Activated T-helper 1 cell treated with Interleukin-2 at 50 U/mL for 16 hours (primary cell): ENCODE measurements at regions not wholly inside any gene's neighbourhood (a gene's known extent, or its start where the extent isn't known, plus 50 kb on each side); places are given as distances from the start of the nearest gene placed in this dataset.
"Not testable (repeated sequence)": the region's sequence is repeated elsewhere in the genome, so short reads cannot be mapped to it uniquely, and the experiment has no call there.

ENCODE experiments used
- DNase-seq: peaks from one replicate; pipeline ENCODE4 v3.0.0-alpha.2; 2020; ENCODE audit warnings: low read depth

DNA sequence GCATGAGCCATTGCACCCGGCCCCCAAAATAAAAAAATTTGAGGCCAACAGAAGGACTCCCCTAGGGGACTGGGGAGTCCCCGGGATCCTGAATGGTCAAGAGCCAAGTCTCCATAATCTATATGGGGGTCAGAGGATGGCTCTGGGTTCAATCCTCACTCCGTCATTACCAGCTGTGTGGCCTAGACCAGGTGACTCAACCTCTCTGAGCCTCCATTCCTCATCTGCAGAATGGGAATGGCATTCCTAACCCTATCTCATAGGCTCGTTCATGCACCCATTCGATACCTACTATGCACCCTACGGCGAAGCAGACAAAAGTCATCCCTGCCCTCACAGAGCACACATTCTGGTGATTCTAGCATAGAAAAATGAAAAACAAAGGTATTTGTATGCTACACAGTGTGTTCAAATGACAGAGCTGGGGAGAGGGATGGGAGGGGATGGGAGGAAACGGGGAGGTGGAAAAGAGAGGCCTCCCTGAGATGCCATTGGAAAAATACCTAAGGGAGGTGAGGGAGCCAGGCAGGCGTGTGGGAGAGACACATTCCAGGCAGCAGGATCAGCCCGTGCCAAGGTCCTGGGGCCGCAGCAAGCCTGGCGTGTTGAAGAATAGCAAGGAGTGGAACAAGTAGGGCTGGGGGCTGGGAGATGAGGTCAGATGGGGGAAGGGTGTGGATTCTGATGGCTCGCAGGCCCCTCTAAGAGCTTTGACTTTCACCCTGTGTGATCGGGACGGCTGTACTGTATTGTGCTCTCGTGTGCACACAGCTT, 71.2 kb downstream of the RMI2 start:
- no peak for DNase-seq

DNA sequence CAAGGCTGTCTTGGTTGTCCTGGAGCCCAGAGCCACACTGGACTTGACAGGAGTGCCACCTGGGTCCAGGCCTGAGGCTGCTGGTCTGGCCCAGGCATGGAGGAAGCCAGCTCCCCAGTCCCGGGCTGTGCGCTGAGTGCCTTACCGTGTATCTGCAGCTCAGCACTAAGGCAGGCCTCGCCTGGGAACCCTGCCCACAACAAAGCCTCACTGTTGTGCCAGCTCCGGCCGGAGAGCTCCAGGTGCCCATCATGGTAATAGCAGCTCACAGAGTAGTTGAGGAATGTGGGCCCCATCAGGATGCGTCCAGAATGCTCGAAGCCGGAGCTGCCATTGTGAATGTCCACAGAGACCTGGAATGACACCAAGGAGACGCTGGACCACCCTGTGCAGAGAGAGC, 72.2 kb downstream of the RMI2 start:
- DNase-seq = no peak

DNA sequence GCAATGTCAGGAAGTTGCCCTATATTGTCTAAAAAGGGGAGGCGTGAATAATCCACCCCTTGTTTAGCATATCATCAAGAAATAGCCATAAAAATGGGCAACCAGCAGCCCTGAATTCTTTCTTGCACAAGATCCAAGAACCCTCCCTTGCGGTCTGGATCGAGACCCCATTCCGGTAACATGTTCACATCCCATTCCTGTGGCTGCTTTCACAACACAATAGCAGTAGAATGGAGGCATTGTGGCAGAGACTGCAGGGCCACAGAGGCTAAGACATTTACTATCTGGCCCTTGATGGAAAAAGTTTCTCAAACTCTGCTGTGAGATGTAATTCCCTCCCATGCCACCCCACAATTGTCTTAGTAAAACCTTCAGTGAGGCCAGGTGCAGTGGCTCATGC, 73.2 kb downstream of the RMI2 start:
- no peak for DNase-seq

DNA sequence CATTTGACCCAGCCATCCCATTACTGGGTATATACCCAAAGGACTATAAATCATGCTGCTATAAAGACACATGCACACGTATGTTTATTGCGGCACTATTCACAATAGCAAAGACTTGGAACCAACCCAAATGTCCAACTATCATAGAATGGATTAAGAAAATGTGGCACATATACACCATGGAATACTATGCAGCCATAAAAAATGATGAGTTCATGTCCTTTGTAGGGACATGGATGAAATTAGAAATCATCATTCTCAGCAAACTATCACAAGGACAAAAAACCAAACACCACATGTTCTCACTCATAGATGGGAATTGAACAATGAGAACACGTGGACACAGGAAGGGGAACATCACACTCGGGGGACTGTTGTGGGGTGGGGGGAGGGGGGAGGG, 74.8 kb downstream of the RMI2 start:
- not testable (repeated sequence) for DNase-seq

DNA sequence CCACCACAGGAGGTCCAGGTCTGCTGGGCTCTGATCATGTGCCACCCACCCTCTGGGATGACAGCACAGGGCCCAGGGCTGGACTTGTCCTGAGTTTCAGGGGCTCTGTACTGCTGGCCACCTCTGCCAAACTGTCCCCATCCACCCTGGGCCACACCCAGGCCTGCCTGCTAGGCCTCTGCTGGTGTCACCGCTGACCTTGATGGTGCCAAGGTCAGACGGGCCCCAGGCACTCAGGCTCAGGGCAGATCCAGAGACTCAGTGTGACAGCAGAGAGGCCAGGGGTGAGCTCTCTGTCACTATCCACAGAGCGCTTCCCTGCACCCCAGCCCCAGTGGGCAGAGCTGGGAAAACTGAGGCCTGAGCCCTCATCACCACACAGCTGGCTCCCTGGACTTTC, 75.6 kb downstream of the RMI2 start:
- no peak for DNase-seq

DNA sequence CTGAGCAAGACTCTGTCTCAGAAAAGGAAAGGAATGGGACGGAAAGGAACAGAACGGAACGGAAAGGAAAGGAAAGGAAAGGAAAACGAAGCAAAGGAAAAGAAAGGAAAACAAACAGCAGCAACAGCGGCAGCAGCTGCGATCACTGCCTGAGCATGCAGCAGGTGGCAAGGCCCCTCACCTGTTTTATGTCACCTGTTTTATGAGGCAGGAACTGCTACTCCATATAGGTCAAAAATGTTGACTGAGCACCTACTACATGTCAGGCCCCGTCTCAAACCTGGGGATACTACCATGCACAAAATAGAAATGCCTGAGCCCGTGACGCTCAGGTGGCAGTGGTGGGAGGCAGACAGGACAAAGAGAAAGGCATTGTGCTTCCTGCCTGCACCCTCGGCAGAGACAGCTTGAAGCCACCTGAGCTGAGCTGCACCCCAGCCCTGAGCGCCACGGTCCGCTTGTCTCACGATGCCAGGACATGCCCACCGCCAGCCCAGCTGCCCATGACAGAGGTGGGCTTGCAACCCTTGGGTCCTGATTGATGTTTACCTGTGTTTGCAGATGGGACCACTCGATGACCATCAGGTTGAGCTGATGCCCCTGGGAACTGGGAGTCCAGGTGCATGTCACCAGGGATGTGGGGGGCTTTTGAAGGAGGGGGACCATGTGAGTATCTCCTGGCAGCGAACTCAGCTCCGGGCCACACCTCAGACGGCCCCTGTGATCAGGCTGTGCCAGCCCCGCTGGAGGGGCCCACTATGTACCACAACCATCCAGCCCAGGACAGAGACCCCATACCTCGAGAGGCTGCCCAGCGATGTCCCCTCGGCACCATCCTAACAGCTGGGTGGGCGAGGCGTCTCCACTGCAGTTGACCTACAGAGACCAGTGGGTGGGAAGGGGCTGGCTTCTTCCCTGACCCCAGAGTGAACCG, 77.4 kb downstream of the RMI2 start:
- no peak for DNase-seq

DNA sequence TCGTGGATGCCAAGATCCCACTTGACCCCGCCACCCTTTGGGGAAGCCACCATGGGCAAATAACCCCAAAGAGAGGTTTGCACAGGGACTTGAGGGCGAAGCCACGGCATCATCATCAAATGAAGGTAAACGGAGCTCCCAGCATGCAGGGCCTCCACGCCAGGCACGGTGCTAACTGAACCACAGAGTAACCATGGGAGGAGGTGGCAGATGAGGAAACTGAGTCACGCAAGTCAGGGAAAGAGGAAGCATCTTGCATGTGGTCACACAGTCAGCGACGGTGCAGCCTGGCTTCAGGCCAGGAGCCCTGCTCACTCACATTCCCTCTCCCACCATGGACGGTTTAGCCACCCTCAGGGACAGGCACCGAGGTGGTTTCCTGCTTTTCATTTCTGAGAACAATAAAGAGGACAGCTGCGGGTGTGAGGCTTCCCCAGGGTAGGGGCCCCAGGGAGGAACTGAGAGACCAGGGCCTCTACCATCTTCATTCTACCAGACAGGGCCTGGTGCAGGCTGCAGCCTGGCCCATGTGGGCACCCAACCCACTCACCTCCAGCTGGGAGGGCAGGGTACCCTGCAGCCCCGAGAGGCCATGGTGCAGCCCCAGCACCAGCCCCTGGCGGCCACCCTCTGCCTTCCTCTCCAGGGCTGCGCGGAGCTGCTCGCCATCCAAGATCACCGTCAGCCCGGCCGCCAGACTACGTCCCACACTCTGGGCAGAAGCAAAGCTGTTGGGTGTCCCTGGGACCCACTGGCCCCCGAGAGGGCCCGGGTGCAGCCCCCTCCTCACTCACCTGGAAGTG, 78.3 kb downstream of the RMI2 start:
- no peak for DNase-seq

DNA sequence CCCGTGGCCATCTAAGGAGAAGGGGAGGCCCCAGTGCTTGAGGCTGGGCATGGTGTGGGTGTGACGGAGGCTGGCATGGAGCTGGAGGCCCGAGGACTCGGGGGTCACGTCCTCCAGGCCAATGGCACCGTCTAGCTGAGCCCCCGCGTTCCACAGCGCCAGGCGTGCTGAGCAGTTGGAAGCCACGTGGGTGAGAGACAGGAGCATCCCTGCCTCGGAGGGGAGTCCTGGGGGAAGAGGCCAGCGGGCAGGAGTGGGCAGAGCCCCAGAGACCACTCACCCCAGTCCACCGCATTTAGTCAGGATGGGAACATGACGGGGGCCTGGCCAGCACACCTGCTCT, 78.8 kb downstream of the RMI2 start:
- DNase-seq = no peak

DNA sequence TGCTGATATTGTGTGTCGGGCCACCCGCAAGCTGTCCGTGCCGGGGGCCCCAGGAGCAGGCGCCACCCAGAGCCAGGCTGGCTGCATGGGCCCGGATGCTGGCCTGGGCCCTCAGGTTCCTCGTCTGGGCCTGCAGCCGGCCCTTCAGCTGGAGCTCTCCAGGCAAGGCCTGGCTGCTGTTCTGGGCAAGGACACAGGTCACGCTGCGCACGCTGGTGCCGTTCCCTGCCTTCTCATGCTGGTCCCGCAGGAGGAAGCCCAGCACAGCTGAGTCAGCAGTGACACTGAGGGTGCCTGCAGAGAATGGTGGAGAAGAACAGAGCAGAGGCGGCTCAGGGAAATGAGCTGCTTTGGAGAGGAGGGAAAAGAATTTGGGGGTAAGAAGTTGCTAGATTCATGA, 79.9 kb downstream of the RMI2 start:
- no peak for DNase-seq

DNA sequence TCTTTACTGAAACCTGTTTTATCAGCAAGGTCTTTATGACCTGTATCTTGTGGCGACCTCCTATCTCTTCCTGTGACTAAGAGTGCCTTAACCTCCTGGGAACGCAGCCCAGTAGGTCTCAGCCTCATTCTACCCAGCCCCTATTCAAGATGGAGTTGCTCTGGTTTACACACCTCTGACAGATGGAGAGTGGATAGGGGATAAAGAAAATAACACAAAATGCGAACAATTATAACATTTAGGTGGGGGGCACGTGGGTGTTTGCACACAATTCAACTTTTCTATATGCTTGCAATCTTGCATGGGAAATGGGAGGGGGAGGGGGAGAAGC, 83.3 kb downstream of the RMI2 start:
- no peak for DNase-seq

DNA sequence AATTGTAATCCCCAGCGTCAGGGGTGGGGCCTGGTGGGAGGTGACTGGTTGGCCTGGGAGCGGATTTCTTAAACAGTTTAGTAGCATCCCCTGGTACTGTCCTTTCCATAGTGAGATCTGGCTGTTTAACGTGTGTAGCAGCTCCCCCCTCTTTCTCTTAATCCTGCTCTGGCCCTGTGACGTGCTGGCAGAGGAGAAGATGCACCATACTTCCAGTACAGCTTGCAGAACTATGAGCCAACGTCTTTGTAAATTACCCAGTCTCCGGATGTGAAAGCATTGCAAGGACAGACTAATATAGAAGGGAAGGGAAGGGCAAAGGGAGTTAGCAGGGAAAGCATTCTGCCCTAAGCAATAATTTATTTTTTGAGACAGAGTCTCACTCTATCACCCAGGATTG, 83.9 kb downstream of the RMI2 start:
- no peak for DNase-seq

DNA sequence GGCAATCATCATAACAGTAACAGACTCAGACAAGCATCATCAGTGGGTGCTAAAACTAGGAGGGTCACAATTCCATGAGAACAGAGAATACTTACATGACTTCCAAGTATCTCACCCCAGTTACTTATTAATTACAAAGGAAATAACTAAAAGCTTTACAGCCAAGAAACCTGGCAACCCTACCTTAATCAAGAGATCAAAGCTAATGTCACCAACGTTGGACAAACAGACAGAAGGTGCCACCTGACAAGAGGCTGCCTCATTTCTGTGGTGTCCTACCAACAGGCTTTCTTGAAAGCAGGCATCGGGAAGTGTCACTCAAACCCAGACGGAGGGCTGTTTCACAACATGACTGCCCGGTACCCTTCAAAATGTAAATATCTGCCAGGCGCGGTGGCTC, 84.6 kb downstream of the RMI2 start:
- no peak for DNase-seq

DNA sequence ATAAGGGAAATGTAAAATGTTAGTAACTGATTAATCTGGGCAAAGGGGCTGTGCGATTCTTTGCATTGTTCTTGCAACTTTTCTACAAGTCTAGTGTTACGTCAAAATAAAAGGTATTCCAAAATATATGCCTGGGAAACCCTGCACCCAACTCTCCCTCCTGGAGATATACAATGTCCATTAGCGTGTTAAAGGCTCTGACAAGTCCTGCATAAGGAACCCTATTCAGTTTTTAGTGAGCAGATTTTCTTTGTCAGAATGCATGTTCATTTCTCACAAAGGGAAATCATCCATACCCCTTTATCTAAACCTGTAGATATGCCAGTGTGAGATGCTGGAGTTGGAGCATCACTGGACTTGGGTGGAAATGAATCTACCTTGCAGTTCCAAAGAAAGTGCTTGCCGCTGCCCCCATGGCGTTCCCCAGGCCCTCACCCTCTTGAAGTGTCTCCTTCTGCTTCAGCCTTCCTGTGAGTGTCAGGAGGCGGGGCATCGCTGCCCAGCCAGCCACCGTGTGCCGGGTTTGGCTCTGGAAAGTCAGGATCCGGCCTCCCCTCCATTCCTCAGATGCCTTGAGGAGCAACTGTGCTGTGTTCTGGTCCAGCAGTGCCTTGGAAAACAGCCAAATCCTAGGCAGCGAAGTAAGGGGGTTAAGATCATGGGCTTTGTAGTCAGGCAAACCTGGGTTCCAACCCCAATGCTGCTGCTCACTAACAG, 85.5 kb downstream of the RMI2 start:
- no peak for DNase-seq

DNA sequence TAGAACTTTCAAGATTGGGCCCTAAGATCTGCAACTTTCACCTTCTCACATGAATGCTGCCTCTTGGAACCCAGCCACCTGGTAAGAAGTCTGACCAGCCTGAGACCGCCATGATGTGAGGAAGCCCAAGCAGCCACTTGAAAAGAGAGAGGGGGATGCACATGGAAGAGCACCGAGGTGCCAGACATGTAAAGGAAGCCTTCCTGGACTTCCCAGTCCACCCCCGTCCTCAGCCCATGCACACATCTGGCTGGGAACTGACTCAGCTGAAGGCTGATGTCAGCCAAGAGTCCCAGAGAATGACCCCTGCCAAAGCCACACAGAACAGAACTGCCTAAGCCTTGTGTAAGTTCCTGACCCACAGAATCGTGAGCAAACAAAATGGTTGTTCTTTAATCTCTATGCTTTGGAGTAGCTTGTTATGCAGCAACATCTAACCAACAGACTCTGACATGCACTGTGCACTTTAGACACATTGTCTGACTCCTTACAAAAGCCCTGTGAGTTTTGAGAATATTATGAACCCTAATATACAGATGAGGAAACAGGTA, 86.7 kb downstream of the RMI2 start:
- no peak for DNase-seq

DNA sequence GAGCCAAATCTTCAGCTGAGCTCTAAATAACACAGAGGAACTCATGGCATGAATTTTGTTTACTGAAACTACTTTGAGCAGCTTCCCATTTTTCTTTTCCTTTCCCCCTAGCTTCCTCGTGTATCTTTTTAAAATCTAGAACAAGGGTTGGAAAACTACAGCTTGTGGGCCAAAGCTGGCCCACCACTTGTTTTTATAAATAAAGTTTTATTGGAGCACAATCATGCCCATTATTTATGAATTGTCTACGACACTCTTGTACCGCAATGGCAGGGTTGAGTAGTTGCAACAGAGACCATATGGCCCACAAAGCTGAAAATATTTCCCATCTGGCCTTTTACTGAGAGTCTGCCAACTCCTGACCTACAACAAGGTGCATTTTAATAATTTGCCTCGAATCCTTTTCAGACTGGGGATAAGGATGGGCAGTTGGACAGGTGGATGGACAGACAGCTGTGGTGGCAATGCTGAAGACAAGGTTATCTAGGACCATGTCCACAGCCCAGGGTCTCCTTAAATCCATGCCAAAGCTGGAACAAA, 87.7 kb downstream of the RMI2 start:
- no peak for DNase-seq

DNA sequence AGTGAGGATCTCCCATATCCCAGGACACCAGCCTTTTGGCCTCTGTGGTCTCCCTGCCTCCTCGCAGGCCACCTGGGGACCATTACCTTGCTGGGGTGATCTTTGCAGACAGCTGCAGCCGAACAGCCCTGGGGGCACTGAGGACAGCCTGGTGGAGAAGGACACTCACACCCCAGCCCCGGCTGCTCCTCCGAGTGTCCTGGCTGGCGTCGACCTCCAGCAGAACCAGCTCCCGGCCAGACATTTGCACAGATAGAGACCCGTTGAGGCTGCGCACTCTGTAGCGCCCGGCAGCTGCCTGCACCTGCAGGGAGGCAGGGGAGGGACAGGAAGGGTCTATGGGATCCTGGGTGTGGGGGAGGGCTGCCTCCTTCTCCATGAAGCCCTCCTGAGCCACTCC, 90.3 kb downstream of the RMI2 start:
- no peak for DNase-seq

DNA sequence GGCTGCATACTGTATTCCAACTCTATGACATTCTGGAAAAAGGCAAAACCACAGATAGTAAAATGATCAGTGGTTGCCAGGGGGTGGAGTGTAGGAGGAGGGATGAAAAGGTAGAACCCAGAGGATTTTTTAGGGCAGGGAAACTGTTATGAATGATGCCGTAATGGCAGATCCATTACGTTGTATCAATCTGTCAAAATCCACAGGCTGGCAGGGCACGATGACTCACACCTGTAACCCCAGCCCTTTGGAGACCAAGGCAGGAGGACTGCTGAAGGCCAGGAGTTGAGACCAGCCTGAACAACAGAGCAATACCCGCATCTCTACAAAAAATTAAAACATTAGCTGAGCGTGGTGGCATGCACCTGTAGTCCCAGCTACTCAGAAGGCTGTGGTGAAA, 91.8 kb downstream of the RMI2 start:
- DNase-seq = no peak

DNA sequence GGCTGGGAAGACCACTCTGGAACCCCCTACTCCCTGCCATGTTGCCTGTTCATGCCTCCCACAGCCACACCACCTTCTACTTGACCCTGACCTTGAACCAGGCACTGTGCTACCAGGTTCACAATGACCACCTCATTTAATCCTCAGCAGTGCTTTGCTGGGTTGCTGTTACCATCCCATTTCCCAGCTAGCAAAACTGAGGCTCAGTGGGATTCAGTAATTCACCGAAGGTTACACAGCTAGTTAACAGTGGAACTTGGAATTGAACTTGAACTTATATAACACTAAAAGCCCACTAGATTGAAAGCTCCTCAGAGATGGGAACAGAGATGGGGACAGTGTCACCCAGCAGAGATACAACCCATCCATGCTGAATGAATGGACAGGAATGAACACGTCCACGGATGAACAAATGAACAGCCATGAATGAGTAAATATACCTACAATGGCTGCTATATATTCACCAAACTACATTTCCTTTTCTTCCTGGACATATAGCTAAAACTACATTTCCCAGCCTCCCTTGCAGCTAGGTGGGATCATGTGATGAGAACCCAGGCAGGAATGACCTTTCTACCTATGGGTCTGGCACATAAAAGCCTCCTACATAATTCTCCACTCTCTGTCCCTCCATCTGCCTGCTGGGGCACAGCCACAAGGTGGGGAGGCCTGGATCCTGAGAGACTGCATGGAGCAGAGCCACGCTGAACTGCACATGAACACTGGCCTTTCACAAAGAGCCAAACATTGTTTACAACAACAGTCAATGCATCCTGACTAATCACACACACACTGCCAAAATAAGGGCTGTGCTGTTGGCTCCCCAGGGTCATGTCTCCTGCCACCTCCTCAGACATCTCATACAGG, 94.8 kb downstream of the RMI2 start:
- no peak for DNase-seq

DNA sequence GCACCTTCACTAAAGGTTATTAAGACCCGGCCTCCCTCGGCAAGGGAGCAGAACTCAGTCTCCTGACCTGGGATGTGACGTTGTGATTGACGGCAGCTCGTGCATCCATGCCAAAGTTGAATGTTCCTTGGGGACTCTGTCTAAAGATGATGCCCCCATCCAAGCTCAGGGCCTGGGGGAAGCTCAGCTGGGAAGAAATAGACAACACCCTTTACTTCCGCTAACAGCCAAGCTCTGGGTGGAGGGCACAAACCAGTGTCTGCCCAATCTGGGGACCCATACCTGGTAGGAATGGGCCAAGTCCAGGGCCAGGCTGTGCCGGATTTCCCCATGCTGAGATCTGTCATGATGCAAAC, 95.4 kb downstream of the RMI2 start:
- no peak for DNase-seq

DNA sequence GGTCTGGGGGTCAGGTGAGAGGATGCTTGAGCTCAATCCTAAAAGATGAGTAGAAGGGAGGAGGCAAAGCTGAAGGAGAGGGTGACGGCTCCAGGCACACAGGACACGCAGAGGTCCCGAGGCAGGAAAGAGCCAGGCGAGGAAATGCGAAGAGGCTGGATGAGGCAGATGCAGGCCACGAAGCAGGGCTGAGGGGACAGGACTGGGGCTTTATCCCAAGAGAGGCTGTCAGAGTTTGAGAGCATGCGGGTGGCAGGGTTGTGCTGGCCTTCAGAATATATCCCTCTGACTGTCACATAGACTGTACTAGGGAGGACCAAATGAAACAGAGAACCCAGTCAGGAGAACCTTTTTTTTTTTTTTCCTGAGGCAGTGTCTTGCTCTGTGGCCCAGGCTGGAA, 100.2 kb downstream of the RMI2 start:
- no peak for DNase-seq
